WTC11 (cell line): ENCODE measurements at regions not wholly inside any gene's neighbourhood (a gene's known extent, or its start where the extent isn't known, plus 50 kb on each side); places are given as distances from the start of the nearest gene placed in this dataset.

Source experiments
- ATF6 ChIP-seq: sonication (generic); formaldehyde crosslinking; IDR thresholded peaks from 2 replicates; pipeline ENCODE4 v1.8.1; 2023; ENCODE audit warnings: mild to moderate bottlenecking, missing genetic modification reagents
- CTCF ChIP-seq: fragments of 200-600 bp; IDR thresholded peaks from 2 replicates; pipeline ENCODE4 v1.8.0; 2022; ENCODE audit warnings: antibody characterized with exemption
- GABPB1 ChIP-seq: sonication (generic); formaldehyde crosslinking; IDR thresholded peaks from 2 replicates; pipeline ENCODE4 v1.8.1; 2023; ENCODE audit warnings: mild to moderate bottlenecking, missing genetic modification reagents
- NFE2L1 ChIP-seq: sonication (generic); formaldehyde crosslinking; IDR thresholded peaks from 2 replicates; pipeline ENCODE4 v1.8.1; 2023; ENCODE audit warnings: missing genetic modification reagents
- NFYB ChIP-seq: sonication (generic); formaldehyde crosslinking; conservative IDR thresholded peaks from 2 replicates; pipeline ENCODE4 v1.8.0; 2022; ENCODE audit warnings: low read depth, missing genetic modification reagents
- NR1H2 ChIP-seq: sonication (generic); formaldehyde crosslinking; IDR thresholded peaks from 2 replicates; pipeline ENCODE4 v1.9.0; 2021; ENCODE audit warnings: mild to moderate bottlenecking, moderate library complexity, missing genetic modification reagents
- PRRX2 ChIP-seq: fragments of 250-450 bp; sonication (Bioruptor Pico); IDR thresholded peaks from 2 replicates; pipeline ENCODE4 v1.8.0; 2021; ENCODE audit warnings: mild to moderate bottlenecking
- USF2 ChIP-seq: sonication (generic); formaldehyde crosslinking; IDR thresholded peaks from 2 replicates; pipeline ENCODE4 v1.8.1; 2023; ENCODE audit warnings: mild to moderate bottlenecking, missing genetic modification reagents, moderate library complexity
- TF ChIP-seq, protein P1 (sequence below): sonication (generic); formaldehyde crosslinking; IDR thresholded peaks from 2 replicates; pipeline ENCODE4 v1.8.1; 2023; ENCODE audit warnings: mild to moderate bottlenecking, missing genetic modification reagents
- TF ChIP-seq, protein P2 (sequence below): sonication (generic); formaldehyde crosslinking; IDR thresholded peaks from 2 replicates; pipeline ENCODE4 v1.8.0; 2022; ENCODE audit warnings: missing genetic modification reagents

DNA sequence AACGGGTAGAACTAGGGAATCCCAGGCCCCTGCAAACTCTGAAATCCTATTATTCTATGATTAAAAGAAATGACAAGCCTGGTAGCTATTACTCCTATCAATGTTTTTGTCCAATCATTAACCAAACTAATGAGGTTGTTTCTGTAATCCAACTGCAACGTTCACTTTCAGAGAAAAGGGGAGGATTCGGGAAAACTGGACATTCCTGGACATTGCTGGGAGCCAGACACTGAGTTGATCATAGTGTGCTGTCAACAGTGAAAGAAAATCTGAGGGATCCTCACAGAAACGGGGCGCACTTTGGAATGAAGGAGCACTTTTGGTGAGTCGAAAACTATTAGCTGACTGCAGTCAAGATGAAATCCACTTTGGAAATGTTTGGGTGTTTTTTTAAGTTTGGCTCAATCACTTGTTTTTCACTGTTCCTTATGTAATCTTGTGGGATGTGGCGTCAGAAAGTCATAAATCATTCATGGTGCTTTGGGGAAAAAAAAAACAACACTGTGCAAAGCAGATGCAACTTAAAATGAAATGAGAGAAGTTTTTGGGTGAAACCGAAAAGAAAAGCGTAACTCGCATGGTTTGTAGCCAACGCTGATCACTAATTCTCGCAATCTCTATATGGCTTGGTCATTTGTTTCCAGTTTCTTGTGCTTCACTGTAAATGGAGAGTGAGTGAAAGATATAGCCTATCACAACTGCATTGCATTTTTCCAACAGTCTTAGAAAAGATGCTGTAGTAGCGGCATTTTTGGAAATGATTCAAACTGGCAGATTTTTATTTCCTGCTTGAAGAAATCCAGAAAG is 51.2 kb upstream of the ADRA1B start:
- TF ChIP-seq CTCF (no peak), ATF6 (CRISPR knock-in tag) (no peak), GABPB1 (CRISPR knock-in tag) (no peak), NFYB (CRISPR knock-in tag) (no peak), USF2 (CRISPR knock-in tag) (no peak), PRRX2 (CRISPR knock-in tag) (no peak), NFE2L1 (CRISPR knock-in tag) (no peak), NR1H2 (CRISPR knock-in tag) (no peak)
- TF ChIP-seq, protein P1, sequence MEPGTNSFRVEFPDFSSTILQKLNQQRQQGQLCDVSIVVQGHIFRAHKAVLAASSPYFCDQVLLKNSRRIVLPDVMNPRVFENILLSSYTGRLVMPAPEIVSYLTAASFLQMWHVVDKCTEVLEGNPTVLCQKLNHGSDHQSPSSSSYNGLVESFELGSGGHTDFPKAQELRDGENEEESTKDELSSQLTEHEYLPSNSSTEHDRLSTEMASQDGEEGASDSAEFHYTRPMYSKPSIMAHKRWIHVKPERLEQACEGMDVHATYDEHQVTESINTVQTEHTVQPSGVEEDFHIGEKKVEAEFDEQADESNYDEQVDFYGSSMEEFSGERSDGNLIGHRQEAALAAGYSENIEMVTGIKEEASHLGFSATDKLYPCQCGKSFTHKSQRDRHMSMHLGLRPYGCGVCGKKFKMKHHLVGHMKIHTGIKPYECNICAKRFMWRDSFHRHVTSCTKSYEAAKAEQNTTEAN (CRISPR knock-in tag): no peak
- TF ChIP-seq, protein P2, sequence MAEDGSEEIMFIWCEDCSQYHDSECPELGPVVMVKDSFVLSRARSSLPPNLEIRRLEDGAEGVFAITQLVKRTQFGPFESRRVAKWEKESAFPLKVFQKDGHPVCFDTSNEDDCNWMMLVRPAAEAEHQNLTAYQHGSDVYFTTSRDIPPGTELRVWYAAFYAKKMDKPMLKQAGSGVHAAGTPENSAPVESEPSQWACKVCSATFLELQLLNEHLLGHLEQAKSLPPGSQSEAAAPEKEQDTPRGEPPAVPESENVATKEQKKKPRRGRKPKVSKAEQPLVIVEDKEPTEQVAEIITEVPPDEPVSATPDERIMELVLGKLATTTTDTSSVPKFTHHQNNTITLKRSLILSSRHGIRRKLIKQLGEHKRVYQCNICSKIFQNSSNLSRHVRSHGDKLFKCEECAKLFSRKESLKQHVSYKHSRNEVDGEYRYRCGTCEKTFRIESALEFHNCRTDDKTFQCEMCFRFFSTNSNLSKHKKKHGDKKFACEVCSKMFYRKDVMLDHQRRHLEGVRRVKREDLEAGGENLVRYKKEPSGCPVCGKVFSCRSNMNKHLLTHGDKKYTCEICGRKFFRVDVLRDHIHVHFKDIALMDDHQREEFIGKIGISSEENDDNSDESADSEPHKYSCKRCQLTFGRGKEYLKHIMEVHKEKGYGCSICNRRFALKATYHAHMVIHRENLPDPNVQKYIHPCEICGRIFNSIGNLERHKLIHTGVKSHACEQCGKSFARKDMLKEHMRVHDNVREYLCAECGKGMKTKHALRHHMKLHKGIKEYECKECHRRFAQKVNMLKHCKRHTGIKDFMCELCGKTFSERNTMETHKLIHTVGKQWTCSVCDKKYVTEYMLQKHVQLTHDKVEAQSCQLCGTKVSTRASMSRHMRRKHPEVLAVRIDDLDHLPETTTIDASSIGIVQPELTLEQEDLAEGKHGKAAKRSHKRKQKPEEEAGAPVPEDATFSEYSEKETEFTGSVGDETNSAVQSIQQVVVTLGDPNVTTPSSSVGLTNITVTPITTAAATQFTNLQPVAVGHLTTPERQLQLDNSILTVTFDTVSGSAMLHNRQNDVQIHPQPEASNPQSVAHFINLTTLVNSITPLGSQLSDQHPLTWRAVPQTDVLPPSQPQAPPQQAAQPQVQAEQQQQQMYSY (CRISPR knock-in tag): no peak
